ENCODE measurements at regions not wholly inside any gene's neighbourhood (a gene's known extent, or its start where the extent isn't known, plus 50 kb on each side); places are given as distances from the start of the nearest gene placed in this dataset.

DNA sequence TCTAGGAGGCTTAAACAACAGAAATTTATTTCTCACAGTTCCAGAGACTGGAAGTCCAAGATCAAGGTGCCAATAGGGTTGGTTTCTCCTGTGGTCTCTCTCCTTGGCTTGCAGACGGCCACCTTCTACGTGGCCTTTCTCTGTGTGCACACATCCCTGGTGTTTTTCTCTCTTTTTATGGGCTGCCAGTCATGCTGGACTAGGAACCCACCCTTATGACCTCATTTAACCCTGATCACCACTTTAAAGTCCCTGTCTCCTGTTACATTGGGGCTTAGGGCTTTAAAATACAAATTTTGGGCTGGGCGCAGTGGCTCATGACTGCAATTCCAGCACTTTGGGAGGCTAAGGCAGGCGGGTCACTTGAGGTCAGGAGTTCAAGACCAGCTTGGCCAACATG, 157.1 kb downstream of the TLE1 start:
- peaks cover 37% of the 10 kb centered on the region for H3K27me3 ChIP-seq (ENCODE audit: insufficient read depth, low read length)
- no peak overlapping the region for H3K4me3 ChIP-seq (ENCODE audit: low read length)
- peaks cover 32% of the 10 kb centered on the region for H3K4me1 ChIP-seq (ENCODE audit: insufficient read depth, low read length)
- H2AFZ ChIP-seq (ENCODE audit: low read depth, low read length) = no peak overlapping the region
- H3K36me3 ChIP-seq (ENCODE audit: insufficient read depth, low read length) = no peaks in the 10 kb centered on the region
- no peaks in the 10 kb centered on the region for H3K9me3 ChIP-seq (ENCODE audit: low read length)

DNA sequence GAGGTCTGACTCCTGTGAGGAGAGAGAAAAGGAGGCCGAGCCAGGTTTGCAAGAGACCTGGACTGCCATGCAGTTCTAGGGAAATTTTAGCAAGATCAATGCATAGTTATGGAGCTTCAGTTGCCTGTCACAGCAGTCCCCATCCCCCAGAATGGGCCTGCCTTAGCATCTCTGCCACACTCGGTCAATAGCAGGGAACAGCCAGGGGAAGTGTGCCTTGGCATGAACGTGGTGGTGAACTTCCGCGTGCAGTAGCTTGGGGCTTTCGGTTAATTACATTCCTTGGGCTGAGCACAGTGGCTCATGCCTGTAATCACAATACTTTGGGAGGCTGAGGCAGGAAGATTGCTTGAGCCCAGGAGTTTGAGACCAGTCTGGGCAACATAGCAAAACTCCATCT, 157.8 kb downstream of the TLE1 start:
- Histone ChIP-seq H3K36me3 (ENCODE audit: insufficient read depth, low read length) (no peaks in the 10 kb centered on the region), H3K4me3 (ENCODE audit: low read length) (no peak overlapping the region), H3K27me3 (ENCODE audit: insufficient read depth, low read length) (peaks cover 37% of the 10 kb centered on the region), H3K4me1 (ENCODE audit: insufficient read depth, low read length) (peaks cover 25% of the 10 kb centered on the region), H3K9me3 (ENCODE audit: low read length) (no peaks in the 10 kb centered on the region), H2AFZ (ENCODE audit: low read depth, low read length) (no peak overlapping the region)

DNA sequence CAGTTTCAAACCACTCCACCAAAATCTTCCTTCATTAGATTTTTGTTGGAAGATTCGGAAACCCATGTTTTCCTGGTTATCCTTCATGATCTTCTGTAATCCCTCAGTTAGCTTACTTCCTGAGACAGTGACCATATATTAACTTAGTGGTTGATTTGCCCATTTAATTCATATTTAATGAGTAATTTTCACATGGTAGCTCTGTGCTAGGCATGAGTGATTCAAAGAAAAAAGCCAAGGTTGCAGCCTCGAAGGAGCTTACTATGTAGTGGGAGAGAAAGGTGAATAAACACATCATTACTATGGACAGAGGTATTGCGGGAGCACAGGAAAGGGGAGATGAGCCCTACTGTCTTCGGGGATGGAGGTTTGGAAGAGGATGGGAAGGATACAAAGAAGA, 158.5 kb downstream of the TLE1 start:
- Histone ChIP-seq H3K4me1 (ENCODE audit: insufficient read depth, low read length) (peaks cover 18% of the 10 kb centered on the region), H3K27me3 (ENCODE audit: insufficient read depth, low read length) (peaks cover 41% of the 10 kb centered on the region), H3K9me3 (ENCODE audit: low read length) (no peaks in the 10 kb centered on the region), H3K36me3 (ENCODE audit: insufficient read depth, low read length) (no peaks in the 10 kb centered on the region), H3K4me3 (ENCODE audit: low read length) (no peak overlapping the region), H2AFZ (ENCODE audit: low read depth, low read length) (no peak overlapping the region)

DNA sequence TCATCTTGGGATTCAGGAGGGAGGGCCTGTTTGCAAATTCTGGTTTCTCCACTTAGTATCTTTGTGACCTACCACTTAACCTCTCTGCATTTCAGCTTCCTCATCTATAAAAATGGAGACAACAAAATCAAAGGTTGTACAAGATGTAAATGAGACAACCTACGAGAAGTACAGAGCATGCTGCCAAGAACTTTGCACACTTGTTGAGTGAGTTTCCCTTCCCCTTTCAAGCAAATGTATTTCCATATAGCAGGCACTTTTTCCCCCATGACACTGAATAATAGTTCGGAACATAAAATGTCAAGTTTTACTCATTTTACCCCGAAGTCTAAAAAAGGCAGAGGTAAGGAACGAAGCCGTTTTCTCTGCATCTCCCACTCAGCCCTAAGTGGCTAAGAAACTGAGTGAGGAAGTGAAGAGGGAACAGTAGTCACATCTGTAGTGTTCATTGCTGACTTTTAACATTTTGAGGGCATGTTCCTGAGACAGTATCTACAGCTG, 159.0 kb downstream of the TLE1 start:
- peaks cover 41% of the 10 kb centered on the region for H3K27me3 ChIP-seq (ENCODE audit: insufficient read depth, low read length)
- H3K4me3 ChIP-seq (ENCODE audit: low read length) = no peak overlapping the region
- no peak overlapping the region for H2AFZ ChIP-seq (ENCODE audit: low read depth, low read length)
- H3K4me1 ChIP-seq (ENCODE audit: insufficient read depth, low read length) = peaks cover 13% of the 10 kb centered on the region
- H3K9me3 ChIP-seq (ENCODE audit: low read length) = no peaks in the 10 kb centered on the region
- no peaks in the 10 kb centered on the region for H3K36me3 ChIP-seq (ENCODE audit: insufficient read depth, low read length)

DNA sequence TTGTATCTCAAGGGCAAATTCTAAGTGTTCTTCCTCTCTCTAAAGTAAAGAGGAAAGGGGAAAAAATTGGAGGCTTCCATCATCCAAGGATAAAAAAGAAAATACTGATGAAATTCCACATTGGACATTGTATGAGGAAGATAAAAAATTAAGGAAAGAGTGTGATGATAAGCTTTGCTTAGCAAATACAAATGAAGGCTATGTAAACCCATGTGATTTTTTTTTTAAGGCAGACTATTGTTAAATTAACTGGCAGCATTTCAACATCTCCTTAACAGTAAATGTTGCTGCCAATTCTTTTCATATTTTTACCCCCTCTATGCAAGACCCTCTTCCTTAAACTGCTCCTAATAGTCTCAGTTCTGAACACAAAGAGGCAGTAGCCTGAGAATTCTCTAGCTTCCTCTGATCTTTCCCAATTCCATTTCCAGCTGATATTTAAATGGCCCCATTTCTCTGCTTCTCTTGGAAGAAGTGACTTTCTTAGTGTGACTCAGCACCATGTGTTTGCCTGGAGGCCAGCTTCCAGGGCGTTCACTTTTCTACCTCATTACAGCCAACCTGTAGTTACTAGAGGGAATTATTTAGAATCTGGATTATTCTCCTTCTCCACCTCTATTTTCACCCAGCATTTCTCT, 159.7 kb downstream of the TLE1 start:
- Histone ChIP-seq H2AFZ (ENCODE audit: low read depth, low read length) (no peak overlapping the region), H3K27me3 (ENCODE audit: insufficient read depth, low read length) (peaks cover 40% of the 10 kb centered on the region), H3K9me3 (ENCODE audit: low read length) (no peaks in the 10 kb centered on the region), H3K4me3 (ENCODE audit: low read length) (no peak overlapping the region), H3K4me1 (ENCODE audit: insufficient read depth, low read length) (peaks cover 7% of the 10 kb centered on the region), H3K36me3 (ENCODE audit: insufficient read depth, low read length) (no peaks in the 10 kb centered on the region)

DNA sequence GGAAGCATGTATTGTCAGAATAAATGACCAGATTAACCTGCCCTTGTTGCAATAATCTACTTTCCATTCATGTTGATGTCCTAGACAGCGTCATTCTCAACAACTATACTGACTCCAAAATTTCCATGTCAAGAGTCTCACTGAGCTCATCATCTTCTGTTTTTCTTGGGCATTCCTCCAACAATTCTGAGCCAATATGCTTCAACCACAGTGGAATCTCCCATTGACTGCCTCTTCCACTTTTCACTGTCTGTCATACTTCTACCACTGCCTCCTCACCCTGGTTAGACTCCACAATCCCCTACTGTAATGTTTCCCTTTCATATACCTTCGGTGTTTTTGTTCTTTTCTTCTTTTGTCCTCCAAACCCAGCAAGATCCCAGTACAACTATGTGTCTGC, 162.8 kb downstream of the TLE1 start:
- Histone ChIP-seq H3K9me3 (ENCODE audit: low read length) (no peaks in the 10 kb centered on the region), H3K4me1 (ENCODE audit: insufficient read depth, low read length) (no peaks in the 10 kb centered on the region), H3K36me3 (ENCODE audit: insufficient read depth, low read length) (no peaks in the 10 kb centered on the region), H3K27me3 (ENCODE audit: insufficient read depth, low read length) (peaks cover 32% of the 10 kb centered on the region), H2AFZ (ENCODE audit: low read depth, low read length) (no peak overlapping the region), H3K4me3 (ENCODE audit: low read length) (no peak overlapping the region)

DNA sequence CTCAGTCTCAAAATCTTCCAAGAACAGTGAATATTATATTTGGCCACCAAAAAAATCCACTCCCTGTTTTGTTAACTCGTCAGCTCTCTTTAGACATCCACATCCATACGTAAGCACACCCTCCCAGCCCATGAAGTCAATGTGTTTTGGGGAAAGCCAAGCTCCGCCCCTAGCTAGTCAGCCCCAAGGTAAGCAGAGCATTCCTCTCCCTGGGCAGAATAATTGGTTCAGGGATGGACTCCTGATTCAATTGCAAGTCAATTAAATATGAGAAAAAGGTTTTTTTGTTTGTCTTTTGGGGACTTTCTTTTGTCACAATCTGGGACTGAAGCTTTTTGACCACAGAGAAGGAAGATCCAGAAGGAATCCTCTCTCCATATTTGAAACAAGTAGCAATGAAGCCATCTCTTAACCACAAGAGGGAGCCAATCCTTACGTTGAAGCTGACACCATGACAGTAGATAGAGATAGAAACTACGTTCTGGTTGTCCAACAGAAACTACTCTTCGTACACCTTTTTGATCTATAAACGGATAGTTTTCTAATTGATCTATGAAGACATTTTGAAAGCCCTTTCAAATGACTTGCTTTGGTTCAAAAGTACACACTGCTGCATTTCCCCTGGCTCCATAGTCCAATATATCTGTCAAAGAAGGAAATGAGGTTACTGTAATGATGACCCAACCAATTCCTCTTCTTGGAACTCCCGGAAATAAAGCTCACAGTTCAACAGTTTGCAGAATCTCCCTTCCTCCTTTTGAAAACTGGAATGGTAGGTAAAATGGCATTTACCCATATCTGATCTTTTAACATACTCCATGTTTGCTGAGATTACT, 166.4 kb downstream of the TLE1 start:
- Histone ChIP-seq H3K9me3 (ENCODE audit: low read length) (no peaks in the 10 kb centered on the region), H2AFZ (ENCODE audit: low read depth, low read length) (no peak overlapping the region), H3K4me3 (ENCODE audit: low read length) (no peak overlapping the region), H3K27me3 (ENCODE audit: insufficient read depth, low read length) (peaks cover 13% of the 10 kb centered on the region), H3K4me1 (ENCODE audit: insufficient read depth, low read length) (no peaks in the 10 kb centered on the region), H3K36me3 (ENCODE audit: insufficient read depth, low read length) (no peaks in the 10 kb centered on the region)

DNA sequence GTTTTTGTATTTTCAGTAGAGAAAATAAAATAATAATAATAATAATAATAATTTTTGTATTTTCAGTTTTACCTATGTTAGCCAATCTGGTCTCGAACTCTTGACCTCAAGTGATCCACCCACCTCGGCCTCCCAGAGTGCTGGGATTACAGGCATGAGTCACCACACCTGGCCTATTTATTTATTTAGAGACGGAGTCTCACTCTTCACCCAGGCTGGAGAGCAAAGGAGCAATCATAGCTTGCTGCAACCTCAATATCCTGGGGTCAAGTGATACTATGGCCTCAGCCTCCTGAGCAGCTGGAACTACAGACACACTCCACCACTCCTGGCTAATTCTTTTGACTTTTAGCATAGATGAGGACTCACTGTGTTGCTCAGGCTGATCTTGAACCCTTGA, 167.5 kb downstream of the TLE1 start:
- Histone ChIP-seq H3K36me3 (ENCODE audit: insufficient read depth, low read length) (no peaks in the 10 kb centered on the region), H3K4me3 (ENCODE audit: low read length) (no peak overlapping the region), H3K4me1 (ENCODE audit: insufficient read depth, low read length) (no peaks in the 10 kb centered on the region), H3K27me3 (ENCODE audit: insufficient read depth, low read length) (peaks cover 9% of the 10 kb centered on the region), H3K9me3 (ENCODE audit: low read length) (no peaks in the 10 kb centered on the region), H2AFZ (ENCODE audit: low read depth, low read length) (no peak overlapping the region)

DNA sequence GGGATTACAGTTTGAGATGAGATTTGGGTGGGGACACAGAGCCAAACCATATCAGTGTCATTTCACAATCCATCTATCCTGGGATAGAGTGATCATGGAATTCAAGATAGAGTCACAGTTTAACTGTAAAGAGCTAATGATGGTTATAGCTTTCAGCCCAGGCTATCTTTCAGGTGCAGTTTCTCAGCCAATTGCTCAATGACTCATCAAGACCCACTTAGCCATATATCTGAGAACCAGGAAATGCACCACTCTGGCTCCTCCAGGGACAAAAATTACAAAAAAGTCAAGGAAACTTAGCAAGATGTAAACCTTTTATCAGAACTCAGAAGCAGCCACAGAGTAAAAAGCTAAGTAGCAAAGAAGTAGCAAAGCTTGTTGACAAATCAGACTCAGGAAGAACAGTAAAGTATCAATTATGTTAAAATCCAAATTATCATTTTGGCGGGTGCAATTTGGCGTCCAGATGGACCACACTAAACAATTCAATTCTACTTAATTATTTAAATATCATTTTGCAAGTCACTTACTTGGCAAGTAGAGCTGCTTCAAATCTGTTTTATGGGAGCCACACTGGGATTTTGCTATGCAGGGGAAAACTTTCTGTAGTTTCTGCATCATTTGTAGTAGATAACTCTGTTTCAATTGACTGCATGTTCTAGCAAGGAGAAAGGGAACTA, 169.4 kb downstream of the TLE1 start:
- Histone ChIP-seq H3K4me3 (ENCODE audit: low read length) (no peak overlapping the region), H3K9me3 (ENCODE audit: low read length) (no peaks in the 10 kb centered on the region), H2AFZ (ENCODE audit: low read depth, low read length) (no peak overlapping the region), H3K36me3 (ENCODE audit: insufficient read depth, low read length) (no peaks in the 10 kb centered on the region), H3K4me1 (ENCODE audit: insufficient read depth, low read length) (no peaks in the 10 kb centered on the region), H3K27me3 (ENCODE audit: insufficient read depth, low read length) (peaks cover 5% of the 10 kb centered on the region)

DNA sequence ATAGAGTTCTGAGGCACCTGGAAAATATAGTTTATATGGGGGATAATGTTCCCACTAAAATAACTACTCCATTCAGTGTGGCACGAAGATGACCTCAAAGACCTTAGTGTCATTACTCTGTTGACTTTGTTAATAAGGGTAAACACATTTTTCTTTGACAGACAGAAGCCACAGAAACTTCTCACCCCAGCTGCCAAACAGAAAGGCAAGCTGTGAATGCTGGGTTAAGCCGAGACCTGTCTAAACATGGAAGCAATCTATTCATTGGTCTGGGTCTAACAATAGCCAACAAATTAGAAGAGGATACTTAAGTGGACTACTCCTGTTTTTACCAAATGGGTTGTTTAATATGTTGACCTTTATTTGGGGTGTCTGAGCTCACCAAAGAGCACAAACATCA, 171.4 kb downstream of the TLE1 start:
- peaks cover 9% of the 10 kb centered on the region for H3K27me3 ChIP-seq (ENCODE audit: insufficient read depth, low read length)

DNA sequence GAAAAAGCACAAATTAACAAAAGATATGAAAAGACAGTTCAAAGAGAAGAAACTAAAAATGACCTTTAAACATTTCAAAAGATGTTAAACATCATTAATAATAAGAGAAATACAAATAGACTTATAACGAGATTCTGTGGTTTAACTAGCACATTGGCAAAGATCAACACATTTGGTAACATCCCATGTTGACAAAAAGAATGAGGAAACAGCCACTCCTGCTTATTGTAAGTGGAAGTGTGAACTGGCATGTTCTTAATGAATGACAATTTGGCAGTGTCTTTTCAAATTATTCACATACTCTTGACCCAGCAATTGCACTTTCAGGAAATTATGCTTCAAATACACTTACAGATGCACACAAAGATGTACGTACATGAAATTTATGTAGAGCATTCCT, 176.3 kb downstream of the TLE1 start:
- peaks cover 4% of the 10 kb centered on the region for H3K27me3 ChIP-seq (ENCODE audit: insufficient read depth, low read length)
- H3K4me3 ChIP-seq (ENCODE audit: low read length) = no peak overlapping the region
- peaks cover 2% of the 10 kb centered on the region for H3K9me3 ChIP-seq (ENCODE audit: low read length)
- H3K36me3 ChIP-seq (ENCODE audit: insufficient read depth, low read length) = no peaks in the 10 kb centered on the region
- H3K4me1 ChIP-seq (ENCODE audit: insufficient read depth, low read length) = no peaks in the 10 kb centered on the region
- no peak overlapping the region for H2AFZ ChIP-seq (ENCODE audit: low read depth, low read length)

More for the DNA sequence above, 171.4 kb downstream of the TLE1 start:
- Histone ChIP-seq H3K4me1 (ENCODE audit: insufficient read depth, low read length) (no peaks in the 10 kb centered on the region), H3K9me3 (ENCODE audit: low read length) (no peaks in the 10 kb centered on the region), H3K4me3 (ENCODE audit: low read length) (no peak overlapping the region), H2AFZ (ENCODE audit: low read depth, low read length) (no peak overlapping the region), H3K36me3 (ENCODE audit: insufficient read depth, low read length) (no peaks in the 10 kb centered on the region)

DNA sequence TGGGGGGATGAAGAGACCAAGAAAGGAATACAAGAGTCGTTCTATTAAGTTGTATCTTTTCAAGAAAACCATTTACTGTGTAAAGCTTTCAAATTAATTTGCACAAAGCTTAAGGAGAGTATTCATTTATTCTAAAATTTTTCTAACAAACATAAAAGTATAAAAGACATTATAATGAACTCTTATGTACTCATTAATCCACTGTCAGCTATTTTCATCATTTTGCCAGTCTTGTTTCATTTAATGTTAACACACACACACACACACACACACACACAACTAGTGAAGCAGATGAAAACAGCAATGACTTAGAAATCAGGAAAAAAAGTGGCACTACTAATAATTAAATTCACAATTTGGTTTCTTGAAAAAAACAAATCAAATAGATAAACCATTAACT, 176.7 kb downstream of the TLE1 start:
- Histone ChIP-seq H3K4me1 (ENCODE audit: insufficient read depth, low read length) (no peaks in the 10 kb centered on the region), H3K9me3 (ENCODE audit: low read length) (peaks cover 2% of the 10 kb centered on the region), H2AFZ (ENCODE audit: low read depth, low read length) (no peak overlapping the region), H3K27me3 (ENCODE audit: insufficient read depth, low read length) (peaks cover 4% of the 10 kb centered on the region), H3K36me3 (ENCODE audit: insufficient read depth, low read length) (no peaks in the 10 kb centered on the region), H3K4me3 (ENCODE audit: low read length) (no peak overlapping the region)

DNA sequence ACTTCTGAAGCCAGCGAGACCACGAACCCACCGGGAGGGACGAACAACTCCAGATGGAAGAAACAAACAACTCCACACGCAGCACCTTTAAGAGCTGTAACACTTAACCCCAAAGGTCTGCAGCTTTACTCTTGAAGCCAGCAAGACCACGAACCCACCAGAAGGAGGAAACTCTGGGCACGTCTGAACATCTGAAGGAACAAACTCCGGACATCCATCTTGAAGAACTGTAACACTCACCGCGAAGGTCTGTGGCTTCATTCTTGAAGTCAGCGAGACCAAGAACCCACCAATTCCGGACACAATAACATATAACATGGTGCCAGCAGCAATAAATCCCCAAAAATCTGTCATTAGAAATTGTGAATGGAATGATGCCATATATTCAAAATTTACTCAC, 180.9 kb downstream of the TLE1 start:
- H3K4me1 ChIP-seq (ENCODE audit: insufficient read depth, low read length) = no peaks in the 10 kb centered on the region
- peaks cover 2% of the 10 kb centered on the region for H3K9me3 ChIP-seq (ENCODE audit: low read length)
- H2AFZ ChIP-seq (ENCODE audit: low read depth, low read length) = no peak overlapping the region
- H3K27me3 ChIP-seq (ENCODE audit: insufficient read depth, low read length) = no peaks in the 10 kb centered on the region
- no peaks in the 10 kb centered on the region for H3K36me3 ChIP-seq (ENCODE audit: insufficient read depth, low read length)
- no peak overlapping the region for H3K4me3 ChIP-seq (ENCODE audit: low read length)

Data from neuron (in vitro differentiated cells).